ENCODE measurements at regions not wholly inside any gene's neighbourhood (a gene's known extent, or its start where the extent isn't known, plus 50 kb on each side); places are given as distances from the start of the nearest gene placed in this dataset.

- DNase-seq (ENCODE audit: low spot score) = no peak
These were observed 352.6 kb upstream of the ZMIZ1 start for GRCh38 chr10:78716043-78716660.

DNA sequence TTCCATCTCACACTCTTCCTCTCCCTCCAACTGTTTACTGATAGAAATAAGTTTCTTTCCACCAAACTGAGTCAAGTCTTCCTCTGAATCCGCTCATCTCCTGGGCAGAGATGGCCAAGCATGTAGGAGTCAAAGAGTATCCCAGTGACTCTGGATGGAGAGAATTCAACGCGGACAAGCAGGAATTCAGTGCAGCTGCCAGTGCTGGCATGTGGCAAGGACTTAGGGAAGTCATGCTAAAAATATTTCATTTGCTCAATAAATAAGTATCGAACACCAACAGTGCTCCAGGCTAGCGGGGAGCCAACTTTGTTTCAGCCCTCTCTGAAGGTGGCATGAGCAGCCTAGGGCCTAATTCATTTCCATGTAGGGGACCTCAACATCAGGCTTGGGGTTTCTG lies 351.6 kb upstream of the ZMIZ1 start:
- no peak for DNase-seq (ENCODE audit: low spot score)

DNA sequence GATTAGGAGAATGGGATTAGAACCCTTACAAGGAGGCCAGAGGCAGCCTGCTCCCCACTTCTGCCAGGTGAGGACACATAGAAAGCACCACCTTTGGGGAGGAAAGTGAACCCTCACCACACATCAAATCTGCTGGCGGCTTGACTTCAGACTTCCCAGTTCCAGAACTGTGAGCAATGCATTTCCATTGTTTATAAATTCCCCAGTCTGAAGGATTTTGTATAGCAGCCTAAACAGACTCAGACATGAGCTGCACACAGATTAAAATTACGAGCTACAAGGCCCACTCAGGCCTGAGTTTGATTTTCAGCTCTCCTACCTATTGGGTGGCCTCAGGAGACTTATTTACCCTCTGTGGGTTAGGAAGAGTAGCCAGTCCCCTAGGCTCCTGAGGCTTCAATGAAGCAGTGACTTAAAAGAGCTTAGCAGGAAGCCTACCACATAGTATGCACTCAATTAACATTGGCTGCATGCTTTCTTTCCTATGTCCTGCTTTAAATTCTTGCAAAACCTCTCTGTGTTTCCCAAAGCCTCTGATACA lies 350.7 kb upstream of the ZMIZ1 start:
- no peak for DNase-seq (ENCODE audit: low spot score)

GRCh38 chr10:78719276-78719675 lies 349.5 kb upstream of the ZMIZ1 start:
- no peak for DNase-seq (ENCODE audit: low spot score)

- no peak for DNase-seq (ENCODE audit: low spot score)
These were observed 348.7 kb upstream of the ZMIZ1 start for GRCh38 chr10:78720091-78720490.

GRCh38 chr10:78721231-78721630 lies 347.5 kb upstream of the ZMIZ1 start:
- no peak for DNase-seq (ENCODE audit: low spot score)

GRCh38 chr10:78724846-78725245 lies 343.9 kb upstream of the ZMIZ1 start:
- DNase-seq (ENCODE audit: low spot score) = no peak

- DNase-seq (ENCODE audit: low spot score) = no peak
These were observed 342.6 kb upstream of the ZMIZ1 start for GRCh38 chr10:78726171-78726570.

DNA sequence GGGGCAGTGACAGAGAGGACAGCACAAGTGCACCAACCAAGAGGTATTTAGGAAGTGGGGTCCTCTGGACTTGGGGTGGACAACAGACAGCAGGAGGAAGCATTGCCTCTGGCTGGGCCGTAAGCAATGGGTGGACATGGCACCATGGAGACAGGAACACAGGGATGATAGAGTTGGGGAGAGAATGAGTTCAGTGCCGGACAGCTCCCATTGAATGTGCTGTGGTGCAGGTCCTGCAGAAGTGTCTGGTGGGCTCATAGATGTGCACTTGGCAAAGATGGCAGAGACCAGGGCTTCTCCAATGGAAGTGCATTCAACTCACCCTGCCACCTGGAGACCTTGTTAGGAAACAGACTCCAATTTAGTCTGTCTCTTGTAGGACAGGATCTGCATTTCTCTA lies 341.5 kb upstream of the ZMIZ1 start:
- no peak for DNase-seq (ENCODE audit: low spot score)

GRCh38 chr10:78727728-78728127 lies 341.0 kb upstream of the ZMIZ1 start:
- DNase-seq (ENCODE audit: low spot score) = no peak

- DNase-seq (ENCODE audit: low spot score) = no peak
These were observed 340.6 kb upstream of the ZMIZ1 start for GRCh38 chr10:78728176-78728575.

- DNase-seq (ENCODE audit: low spot score) = no peak
These were observed 339.4 kb upstream of the ZMIZ1 start for GRCh38 chr10:78729366-78729765.

DNA sequence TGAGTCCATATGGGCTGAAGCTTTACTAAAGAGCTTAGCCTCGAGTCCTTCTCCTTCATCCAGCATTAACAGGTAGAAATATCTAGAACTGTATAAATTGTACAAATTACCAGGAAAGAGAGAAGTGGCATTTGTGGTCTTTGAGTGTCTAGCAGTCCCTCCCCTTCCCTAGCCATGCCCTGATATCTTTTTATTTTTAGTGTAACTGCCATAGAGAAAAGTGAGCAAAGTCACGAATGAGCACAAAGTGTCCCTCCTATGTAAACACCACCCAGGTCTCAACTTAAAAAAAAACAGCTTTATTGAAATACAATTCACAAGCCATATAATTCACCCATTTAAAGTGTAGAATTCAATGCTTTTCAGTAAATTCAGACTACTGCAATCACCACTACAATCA lies 339.0 kb upstream of the ZMIZ1 start:
- no peak for DNase-seq (ENCODE audit: low spot score)

DNA sequence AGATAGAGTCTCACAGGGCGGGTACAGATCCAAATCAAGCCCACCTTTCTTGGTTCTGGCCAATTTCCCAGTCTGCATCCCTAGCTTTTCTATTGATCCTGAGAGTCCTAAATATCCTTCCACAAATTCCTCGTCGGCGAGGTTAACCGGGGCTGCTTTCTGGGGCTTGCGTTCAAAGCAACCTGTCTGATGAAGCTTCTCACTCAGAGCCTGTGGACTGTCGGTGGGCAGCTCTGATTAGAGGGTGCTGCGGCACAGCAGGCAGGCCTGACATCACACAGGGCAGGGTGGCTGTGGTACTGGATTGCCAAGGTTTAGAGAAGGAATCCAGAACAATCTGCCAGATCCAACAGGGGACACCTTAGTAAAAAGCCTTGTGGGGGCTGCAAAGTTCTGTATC lies 338.0 kb upstream of the ZMIZ1 start:
- no peak for DNase-seq (ENCODE audit: low spot score)

- no peak for DNase-seq (ENCODE audit: low spot score)
These were observed 337.1 kb upstream of the ZMIZ1 start for GRCh38 chr10:78731675-78732074.

- DNase-seq (ENCODE audit: low spot score) = no peak
These were observed 336.4 kb upstream of the ZMIZ1 start for GRCh38 chr10:78732381-78732780.

DNA sequence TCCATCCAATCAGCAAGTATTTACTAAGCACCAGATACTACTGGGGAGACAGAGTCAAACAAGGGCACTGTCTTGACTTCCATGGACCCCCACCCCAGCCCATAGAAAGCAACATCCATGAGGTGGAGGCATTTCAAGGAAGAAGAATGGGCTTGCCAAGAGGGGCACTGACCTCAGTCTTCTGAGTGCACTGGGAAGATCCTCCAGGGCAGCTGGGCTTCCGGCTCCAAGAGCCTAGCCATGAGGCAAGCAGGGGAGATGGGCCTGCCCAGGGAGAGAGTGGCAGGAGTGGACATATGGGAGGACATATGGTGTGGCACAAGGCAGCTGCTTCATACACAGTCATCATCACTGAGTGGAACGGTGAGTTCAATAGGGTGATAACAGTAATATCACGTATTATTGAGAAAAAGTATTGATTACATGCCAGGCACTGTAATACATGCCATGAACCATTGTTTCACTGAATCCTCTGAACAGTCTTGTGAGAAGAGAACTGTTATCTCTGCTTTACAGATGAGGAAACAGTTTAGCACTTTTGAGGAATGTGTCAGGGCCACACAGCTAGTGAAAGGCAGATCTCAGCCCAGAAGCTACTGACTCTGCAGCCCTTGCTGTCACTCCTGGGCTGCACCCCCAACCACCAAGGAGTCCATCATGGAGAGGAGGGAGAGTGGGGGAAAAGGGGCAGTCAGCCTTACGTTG lies 331.7 kb upstream of the ZMIZ1 start:
- DNase-seq (ENCODE audit: low spot score) = peak; percentile 35

- no peak for DNase-seq (ENCODE audit: low spot score)
These were observed 330.6 kb upstream of the ZMIZ1 start for GRCh38 chr10:78737883-78738856.

DNA sequence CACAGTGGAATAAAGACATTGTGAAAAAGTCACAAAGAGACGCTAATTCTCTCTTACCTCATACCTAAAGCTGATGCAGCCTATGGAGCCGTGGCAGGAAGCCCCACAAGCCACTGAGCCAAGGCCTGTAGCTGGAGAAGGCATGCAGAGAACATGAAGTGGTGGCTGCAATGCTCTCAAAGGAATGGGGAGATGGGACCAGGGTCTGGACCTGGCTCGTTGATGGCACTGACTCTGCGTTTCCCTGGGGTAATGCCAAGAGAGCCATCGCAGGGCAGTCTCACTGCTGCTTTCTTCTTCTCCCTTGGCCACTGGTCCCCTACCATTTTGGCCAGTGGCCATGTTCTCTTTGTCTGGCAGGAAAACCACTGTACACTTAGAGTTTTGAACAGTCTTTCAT lies 329.9 kb upstream of the ZMIZ1 start:
- no peak for DNase-seq (ENCODE audit: low spot score)

DNA sequence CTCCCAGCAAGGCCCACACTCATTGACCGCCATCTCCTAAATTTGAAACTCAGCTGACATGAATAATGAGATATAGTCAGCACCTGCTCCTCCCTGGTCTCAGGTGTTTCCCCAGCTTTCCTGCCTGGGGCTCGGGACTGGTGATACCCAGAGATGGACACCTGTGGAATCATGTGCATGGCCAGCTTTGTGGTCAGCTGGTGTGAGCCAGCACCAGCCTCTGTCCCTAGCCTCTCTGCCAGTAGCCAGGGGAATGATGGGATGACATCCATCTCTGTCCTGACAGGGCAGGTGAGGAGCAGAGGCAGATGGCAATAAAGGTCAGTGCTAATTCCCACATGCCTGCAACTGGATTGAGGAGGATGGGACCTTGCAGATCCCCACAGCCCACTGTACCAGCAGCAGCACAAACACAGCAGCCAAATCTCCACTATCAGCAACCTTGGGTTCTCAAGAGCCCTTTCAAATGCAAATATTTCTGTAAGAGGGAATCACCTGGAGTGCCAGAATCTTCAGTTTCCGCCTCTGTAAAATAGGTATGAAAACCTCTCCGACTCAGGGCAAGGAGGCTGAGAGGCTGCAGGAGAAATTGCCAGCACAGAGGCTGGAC lies 329.2 kb upstream of the ZMIZ1 start:
- DNase-seq (ENCODE audit: low spot score) = no peak

- DNase-seq (ENCODE audit: low spot score) = no peak
These were observed 327.5 kb upstream of the ZMIZ1 start for GRCh38 chr10:78740976-78741915.
